GM12872 (cell line): ENCODE measurements at regions not wholly inside any gene's neighbourhood (a gene's known extent, or its start where the extent isn't known, plus 50 kb on each side); places are given as distances from the start of the nearest gene placed in this dataset.

ENCODE experiments used
- TF ChIP-seq, protein P1 (sequence below): IDR thresholded peaks from 3 replicates; pipeline ENCODE4 v1.5.1; 2011; ENCODE audit warnings: low read depth, mild to moderate bottlenecking, low read length, moderate library complexity; ENCODE audit not compliant: insufficient read depth

DNA sequence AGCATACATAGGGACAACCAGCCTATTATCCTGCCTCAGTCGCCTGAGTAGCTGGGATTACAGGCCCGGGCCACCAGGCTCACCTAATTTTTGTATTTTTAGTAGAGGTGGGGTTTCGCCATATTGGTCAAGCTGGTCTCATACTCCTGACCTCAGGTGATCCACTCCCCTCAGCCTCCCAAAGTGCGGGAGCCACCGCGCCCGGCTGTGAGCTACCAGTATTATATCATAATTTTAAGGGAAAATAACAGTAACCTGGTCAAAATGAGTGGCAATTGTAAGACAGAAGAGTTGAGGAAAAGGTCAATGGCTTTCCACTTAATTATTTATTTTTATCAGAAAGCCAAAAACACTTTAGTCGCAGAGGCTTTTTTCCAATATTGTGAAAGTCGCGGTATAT, 652.6 kb upstream of the BCHE start:
- TF ChIP-seq, protein P1, sequence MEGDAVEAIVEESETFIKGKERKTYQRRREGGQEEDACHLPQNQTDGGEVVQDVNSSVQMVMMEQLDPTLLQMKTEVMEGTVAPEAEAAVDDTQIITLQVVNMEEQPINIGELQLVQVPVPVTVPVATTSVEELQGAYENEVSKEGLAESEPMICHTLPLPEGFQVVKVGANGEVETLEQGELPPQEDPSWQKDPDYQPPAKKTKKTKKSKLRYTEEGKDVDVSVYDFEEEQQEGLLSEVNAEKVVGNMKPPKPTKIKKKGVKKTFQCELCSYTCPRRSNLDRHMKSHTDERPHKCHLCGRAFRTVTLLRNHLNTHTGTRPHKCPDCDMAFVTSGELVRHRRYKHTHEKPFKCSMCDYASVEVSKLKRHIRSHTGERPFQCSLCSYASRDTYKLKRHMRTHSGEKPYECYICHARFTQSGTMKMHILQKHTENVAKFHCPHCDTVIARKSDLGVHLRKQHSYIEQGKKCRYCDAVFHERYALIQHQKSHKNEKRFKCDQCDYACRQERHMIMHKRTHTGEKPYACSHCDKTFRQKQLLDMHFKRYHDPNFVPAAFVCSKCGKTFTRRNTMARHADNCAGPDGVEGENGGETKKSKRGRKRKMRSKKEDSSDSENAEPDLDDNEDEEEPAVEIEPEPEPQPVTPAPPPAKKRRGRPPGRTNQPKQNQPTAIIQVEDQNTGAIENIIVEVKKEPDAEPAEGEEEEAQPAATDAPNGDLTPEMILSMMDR = no peak

DNA sequence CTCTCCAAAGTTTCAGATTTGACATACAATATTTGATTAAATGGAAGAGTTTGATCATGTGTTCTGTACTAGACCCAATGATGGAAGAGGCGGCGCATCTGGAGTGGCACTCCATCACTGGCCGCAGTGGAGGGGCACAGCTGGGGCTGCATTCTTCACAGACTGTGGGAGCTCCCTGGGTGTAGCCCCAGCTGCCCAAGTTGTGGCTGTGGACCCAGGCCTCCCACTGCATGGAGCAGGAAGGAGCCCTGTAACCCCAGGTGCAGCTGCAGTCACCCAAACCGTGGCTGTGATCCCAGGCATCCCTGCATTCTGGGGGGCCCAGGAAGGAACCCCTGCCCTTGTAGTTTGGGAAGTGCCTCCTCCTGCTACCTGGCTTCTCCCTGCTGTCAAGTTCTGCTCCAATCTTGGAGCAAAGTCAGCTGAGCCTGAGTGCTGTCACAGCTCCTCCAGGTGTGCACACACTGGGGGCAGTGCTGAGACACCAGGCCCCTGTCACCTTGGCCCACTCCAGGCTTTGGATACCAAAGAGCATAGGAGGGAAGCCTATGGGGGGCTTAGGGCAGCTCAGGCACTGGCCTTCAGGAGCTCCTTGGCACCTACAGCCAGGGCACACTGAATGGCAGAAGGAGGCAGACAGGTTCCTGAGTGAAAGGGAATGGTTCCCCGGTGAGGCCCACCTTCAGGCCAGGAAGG, 651.9 kb upstream of the BCHE start:
- TF ChIP-seq, protein P1 = no peak

DNA sequence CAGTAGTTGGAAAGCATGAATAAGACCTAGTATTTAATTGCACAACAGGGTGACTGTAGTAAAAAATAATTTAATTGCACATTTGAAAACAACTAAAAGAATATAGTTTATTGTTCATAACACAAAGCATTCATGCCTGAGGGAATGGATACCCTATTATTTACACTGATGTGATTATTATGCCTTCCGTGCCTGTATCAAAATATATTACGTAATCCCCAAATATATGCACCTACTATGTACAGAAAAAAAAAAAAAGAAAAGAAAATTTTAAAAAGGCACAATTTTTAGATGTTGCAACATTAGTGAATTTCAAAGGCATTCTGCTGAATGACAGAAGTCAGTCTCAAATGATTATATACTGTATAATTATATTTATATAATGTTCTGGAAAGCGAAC, 647.2 kb upstream of the BCHE start:
- TF ChIP-seq, protein P1 = no peak

DNA sequence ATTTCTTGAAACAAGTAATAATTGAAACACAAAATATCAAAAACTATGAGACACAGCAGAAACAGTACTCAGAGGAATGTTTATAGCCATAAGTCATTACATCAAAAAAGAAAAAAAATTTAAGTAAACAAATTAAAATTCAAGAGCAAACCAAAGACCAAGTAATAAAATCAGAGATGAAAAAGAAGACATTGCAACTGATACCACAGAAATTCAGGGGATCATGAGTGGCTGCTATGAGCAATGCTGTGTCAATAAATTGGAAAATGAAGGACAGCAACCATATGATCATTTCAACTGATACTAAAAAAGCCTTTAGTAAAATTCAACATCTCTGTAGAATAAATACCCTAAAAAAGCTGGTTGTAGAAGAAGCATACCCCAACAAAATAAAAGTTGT, 644.1 kb upstream of the BCHE start:
- TF ChIP-seq, protein P1 = no peak

DNA sequence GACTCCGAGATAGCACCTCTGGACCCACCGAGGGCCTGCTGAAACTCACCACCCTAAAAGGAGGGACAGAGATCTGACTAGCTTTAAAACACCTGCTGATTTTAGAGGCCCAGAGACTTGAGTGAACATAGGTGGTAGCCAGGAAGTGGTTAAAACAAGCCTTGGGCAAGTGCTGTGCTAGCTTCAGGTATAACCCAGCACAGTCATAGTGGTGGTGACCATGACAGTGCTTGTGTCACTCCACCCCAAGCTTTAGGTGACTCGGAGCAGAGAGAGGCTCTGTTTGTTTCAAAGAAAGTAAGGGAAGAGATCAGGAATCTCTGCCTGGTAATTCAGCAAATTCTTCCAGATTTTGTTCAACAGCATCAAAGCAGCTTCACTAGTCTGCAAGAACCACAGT, 641.1 kb upstream of the BCHE start:
- TF ChIP-seq, protein P1 = no peak

DNA sequence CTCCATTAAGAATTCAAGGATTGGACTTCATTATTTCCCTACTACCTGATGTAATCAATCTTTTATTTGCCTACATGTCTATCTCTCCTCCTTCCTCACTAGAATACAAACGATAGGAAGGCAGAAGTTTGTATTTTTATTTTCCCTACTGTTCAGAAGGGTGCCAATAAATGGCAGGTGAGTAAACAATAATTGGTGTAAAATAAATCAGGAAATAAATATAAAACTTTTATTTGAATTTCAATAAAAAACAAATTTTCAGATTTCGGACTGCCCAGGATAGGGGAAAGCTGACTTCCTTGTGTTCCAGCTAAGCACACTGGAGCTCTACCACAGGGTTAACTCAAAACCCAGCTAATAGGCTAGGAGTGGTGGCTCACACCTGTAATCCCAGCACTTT, 636.3 kb upstream of the BCHE start:
- TF ChIP-seq, protein P1 = no peak

DNA sequence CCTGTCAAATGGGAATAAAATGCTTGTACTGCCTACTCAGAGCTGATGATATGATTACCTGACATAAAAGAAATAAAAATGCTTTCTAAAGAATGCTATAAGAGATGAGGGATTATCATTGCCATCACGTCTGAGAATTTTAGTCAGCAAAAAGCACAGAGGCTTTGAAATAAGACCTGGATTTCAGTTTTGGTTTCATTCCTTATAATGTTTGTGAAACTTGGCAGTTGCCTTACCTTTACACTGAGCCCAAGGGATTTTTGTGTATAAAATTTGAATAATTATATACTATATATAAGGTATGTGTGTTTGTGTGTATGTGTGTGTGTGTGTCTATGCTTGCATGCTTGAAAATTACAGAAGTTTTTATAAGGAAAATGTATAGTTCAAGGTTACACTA, 634.8 kb upstream of the BCHE start:
- TF ChIP-seq, protein P1 = no peak
